NT2/D1 (cell line): ENCODE measurements at regions not wholly inside any gene's neighbourhood (a gene's known extent, or its start where the extent isn't known, plus 50 kb on each side); places are given as distances from the start of the nearest gene placed in this dataset.

Source experiments
- SUZ12 ChIP-seq: IDR thresholded peaks from 2 replicates; pipeline ENCODE4 v1.6.1; 2011; ENCODE audit not compliant: insufficient read length, insufficient read depth; ENCODE audit errors: extremely low read depth
- YY1 ChIP-seq: IDR thresholded peaks from 2 replicates; pipeline ENCODE4 v1.6.1; 2011; ENCODE audit not compliant: insufficient read length, insufficient read depth
- ZNF274 ChIP-seq: IDR thresholded peaks from 2 replicates; pipeline ENCODE4 v1.6.1; 2011; ENCODE audit warnings: mild to moderate bottlenecking, low read depth, low read length

GRCh38 chr16:13438064-13438463 is 481.9 kb upstream of the ERCC4 start:
- TF ChIP-seq YY1 (no peak), ZNF274 (no peak), SUZ12 (no peak)
